ENCODE measurements at regions not wholly inside any gene's neighbourhood (a gene's known extent, or its start where the extent isn't known, plus 50 kb on each side); places are given as distances from the start of the nearest gene placed in this dataset.

- DNase-seq (ENCODE audit: low read depth): no peak
These were observed 117.5 kb downstream of the EDEM1 start for GRCh38 chr3:5304789-5305683.

DNA sequence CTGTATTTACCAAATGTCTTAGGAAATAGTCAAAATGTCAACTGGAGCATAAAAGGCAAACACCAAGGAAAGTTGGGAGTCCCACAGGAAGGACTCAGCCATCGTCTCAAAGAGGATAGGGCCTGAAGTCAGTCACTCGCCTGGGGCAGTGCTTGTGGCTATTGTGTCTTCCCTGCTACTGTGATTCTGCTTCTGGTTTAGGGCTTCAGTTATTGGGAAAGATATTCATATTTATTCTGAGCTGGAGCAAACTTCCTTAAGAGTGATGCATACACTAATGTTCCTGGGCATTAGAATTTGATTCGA is 118.1 kb downstream of the EDEM1 start:
- DNase-seq (ENCODE audit: low read depth): no peak

- no peak for DNase-seq (ENCODE audit: low read depth)
These were observed 121.7 kb downstream of the EDEM1 start for GRCh38 chr3:5309171-5309570.

DNA sequence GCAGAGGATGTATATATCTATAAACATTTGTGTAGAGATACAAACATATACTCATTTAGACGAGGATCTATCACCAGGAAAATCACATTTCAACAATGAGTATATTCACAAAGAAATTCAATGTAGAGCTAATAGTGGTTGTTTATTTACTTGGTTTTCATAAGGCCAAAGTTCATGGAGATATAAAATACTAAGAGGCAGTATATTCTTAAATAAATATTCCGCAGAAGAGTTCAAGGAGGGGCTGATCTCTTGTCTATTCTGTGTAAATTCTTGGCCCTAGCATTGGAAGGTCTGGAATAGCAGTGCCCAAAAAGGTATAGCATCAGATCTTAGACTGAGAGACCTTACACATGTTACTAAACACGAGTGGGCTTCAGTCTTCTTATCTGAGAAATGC is 122.1 kb downstream of the EDEM1 start:
- DNase-seq (ENCODE audit: low read depth): no peak

DNA sequence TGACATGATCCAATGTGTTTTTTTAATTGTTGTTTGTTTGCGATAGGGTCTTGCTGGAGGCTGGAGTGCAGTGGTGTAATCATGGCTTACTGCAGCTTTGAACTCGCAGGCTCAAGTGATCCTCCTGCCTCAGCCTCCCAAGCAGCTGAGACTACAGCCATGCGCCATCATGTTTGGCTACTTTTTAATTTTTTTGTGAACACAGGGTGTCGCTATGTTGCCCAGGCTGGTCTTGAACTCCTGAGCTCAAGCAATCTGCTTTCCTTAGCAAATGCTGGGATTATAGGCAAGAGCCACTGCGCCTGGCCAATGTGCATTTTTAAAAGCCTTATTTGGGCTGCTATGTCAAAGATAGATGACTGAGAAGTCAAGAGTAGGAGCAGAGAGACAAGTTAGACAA is 123.0 kb downstream of the EDEM1 start:
- DNase-seq (ENCODE audit: low read depth): no peak

DNA sequence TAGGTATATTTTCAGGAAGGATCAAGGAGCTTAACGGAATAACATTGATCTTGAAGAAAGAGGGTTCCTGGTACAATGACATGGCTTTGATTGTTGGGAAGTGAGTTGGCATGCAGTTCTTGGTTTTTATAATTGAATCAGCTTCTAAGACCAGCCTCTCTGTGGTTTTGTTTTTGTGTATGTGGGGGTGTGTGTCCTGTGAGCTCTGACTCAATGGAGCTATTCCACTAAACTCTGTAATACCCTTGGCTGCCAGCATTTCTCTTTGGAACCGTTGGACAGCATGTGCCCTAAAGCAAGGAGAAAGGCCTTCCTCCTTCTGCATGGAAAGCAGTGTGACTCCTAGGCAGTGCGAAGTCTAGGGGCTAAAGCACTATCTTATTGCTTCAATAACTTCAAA is 124.8 kb downstream of the EDEM1 start:
- no peak for DNase-seq (ENCODE audit: low read depth)

- no peak for DNase-seq (ENCODE audit: low read depth)
These were observed 127.4 kb downstream of the EDEM1 start for GRCh38 chr3:5314897-5315296.

DNA sequence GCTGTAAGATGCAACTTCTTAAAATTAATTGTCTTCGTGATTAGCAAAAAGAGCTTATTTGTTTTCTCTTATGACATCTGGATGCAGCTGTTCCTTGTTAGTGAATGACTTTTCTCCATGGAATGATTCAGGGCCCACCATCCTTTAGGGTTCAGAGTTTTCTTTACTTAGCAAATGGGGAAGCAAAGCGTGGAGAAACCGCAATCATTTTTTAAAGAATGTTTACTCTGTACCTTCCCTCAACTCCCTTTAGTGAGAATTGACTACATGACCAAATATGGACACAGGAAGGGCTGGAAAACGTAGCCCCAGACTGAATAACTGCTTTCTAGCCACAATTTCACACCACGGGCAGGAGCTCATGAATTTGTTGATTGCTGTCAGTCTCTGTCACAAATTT is 130.1 kb downstream of the EDEM1 start:
- DNase-seq (ENCODE audit: low read depth): no peak

DNA sequence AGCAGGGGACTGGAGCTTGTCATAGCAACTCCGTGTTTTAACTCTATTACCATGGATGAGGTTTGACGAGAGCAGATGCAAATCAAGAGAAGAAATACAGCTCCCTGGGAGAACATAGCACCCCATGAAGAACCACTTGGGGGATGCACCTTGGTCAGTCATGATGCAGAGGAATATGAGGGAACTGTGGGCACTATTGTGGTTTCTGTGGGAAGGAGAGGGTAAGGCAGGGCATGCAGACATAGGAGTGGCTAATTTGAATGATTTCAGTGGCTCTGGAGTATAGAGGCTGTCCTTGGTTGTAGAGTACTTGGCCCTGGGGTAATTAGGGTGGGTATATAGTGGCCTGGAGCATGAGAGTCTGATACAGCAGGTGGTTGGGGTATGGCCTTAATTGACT is 131.9 kb downstream of the EDEM1 start:
- DNase-seq (ENCODE audit: low read depth): no peak

DNA sequence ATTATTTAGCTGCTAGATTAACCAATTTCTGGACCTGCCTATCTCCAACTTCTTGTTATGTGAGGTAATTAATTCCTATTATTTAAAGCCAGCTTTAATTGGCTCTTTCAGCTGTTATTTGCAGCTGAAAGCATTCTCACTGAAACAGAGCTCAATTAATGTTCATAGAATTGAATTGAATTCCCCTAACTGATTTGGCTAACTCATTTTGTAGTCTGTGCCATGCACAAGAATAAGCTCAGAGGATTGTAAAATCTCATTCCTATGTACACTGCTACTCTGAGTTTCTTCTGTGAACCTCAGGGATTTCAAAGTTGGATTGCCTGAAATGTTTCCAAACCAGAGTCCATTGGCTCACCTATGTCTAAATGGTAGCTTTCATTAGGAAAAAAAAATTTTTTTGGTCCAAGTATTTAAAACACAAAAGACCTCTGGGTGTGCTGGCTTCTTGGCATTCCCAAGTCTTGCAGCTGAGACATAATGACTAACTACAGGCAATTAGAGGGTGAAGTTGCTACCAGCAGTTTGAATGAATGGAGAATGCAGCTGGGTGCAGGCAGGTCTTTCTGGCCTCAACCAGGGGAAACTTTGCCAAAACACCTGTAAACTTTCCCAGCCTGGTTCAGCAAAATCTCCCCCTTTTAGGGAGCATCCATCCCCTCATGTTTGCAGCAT is 134.3 kb downstream of the EDEM1 start:
- no peak for DNase-seq (ENCODE audit: low read depth)

GRCh38 chr3:5324780-5325179 is 137.3 kb downstream of the EDEM1 start:
- no peak for DNase-seq (ENCODE audit: low read depth)

DNA sequence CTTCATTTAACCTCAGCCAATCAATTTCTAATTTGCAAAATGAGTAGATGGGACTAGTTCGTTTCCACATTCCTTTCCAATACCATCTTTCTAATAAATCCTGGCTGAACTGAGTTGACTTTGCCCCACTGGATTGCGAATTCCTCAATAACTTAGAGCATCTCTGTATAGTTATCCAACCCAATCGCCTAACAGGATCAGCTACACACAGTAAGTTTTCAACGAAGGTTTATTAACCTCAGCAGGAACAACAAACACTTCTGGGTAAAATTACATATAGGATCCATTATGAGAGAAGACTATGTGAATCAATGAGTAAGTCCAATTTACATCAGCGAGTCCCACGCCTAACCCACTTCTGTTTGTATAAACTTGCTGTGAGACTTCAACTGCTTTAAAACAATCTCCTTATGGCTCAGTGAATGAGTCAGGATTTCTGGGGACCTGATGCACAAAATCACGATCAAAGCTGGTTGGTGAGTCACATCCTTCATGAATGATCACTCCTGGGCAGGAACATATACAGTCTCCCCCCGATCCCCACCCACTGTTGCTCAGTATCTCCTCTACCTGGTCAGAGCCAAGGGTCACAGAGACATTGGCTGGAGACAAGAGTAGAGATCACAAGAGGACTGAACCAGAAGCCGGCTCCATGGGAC is 142.8 kb downstream of the EDEM1 start:
- DNase-seq (ENCODE audit: low read depth): no peak

GRCh38 chr3:5331567-5332269 is 144.2 kb downstream of the EDEM1 start:
- no peak for DNase-seq (ENCODE audit: low read depth)

DNA sequence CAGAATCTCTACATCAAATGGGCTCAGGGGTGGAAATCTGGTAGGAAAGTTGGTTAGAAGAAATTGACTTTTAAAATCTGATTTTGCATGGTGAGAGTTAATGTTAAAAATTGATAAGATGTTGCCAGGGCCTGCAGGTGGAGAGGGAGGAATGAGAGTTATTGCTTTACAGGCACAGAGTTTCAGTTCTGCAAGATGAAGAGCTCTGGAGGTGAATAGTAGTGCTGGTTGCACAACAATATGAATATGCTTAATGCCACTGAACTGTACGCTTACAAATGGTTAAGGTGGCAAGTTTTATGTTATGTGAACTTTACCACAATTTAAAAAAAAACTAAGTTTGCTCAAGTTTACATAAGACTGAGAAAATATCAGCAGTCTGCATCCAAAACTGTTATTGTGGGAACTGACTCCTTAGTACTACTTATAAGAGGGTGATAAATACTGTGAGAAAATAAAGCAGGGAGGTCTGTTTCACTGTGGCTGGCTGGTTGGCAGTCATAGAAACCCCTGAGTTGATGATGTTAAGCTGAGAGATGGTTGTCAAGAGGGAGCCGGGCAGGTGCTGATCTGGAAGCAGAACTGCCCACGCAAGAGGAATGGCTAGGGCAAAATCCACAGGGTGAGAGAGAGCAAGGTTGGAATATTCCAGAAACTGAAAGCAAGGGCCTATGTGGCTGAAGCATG is 144.9 kb downstream of the EDEM1 start:
- DNase-seq (ENCODE audit: low read depth): no peak

DNA sequence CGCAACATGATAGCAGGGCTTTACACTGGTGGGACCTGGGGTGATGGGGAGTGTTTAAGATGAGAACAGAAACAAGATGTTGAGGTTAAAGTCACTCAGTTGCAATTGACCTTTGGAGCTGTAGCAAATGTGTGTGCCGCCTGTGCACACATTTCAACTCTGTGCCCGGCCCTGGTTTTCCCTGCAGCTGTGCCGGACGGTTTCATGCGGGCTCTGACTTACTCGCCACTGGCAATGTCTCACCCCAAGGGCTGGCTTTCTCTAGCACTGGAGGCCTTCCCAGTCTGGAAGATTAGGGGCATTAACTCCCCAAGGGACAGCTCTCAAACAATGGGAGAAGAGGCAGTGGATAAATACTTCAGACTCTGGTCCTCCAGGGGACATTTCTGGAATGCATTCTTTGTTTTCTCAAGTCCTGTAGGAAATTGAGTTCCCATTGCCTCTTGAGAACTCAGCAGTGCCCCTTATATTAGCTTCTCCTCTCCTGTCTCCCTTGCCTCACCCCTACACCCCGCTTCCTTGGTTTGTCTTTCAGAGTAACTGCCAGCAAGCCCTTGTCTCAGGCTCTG is 152.5 kb downstream of the EDEM1 start:
- DNase-seq (ENCODE audit: low read depth): no peak

DNA sequence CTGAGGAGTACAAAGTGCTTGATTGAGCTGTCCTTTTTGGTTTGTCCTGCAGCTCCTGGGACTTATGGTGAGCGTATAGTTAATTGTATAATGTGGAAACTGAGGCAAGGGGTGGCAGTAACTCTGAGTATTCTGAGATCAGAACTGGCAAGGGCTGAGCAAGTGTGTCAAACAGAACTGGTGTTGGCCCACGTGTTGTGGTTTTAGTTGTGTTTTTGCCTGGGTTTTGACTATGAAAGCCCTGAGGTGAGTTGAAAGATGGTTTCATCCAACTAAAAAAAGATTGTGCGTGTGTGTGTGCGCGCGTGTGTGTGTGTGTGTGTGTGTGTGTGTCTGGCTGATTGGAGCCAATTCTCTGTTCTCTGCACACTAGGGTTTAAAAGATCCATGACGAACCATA is 154.1 kb downstream of the EDEM1 start:
- DNase-seq (ENCODE audit: low read depth): no peak

DNA sequence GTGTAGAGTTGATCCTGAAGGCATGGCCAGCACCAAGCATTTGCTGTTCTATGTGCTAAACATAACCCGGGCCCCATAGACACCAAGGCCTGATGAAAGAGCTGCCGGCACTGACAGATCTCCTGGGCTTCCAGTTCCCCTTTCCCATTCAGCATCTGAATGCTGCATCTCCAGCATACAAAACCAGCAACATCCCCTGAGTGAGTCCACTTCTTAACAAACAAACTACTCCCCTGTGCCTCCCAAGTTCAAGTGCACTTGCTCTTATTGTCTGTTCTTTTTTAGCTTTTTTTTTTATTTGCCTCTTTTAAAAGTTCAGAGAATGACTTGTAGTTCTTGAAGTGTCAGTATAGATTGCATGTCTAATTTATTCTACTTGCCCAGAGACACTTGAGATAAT is 156.0 kb downstream of the EDEM1 start:
- no peak for DNase-seq (ENCODE audit: low read depth)

DNA sequence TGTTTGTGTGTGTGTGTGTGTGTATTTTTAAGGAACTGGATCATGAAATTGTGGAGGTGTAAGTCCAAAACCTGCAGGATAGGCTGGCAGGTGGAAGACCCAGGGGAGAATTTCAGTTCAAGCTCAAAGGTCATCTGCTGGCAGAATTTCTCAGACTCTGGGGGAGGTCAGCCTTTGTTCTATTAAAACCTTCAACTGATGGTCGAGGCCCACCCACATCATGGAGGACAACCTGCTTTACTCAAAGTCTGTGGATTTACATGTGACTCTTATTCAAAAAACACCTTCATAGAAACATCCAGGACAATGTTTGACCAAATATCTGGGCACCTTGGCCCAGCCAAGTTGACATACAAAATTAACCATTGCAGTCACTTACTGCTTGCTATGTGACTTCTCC is 157.2 kb downstream of the EDEM1 start:
- no peak for DNase-seq (ENCODE audit: low read depth)

- no peak for DNase-seq (ENCODE audit: low read depth)
These were observed 160.0 kb downstream of the EDEM1 start for GRCh38 chr3:5347486-5347885.

GRCh38 chr3:5348229-5348902 is 160.9 kb downstream of the EDEM1 start:
- no peak for DNase-seq (ENCODE audit: low read depth)

- DNase-seq (ENCODE audit: low read depth): no peak
These were observed 161.8 kb downstream of the EDEM1 start for GRCh38 chr3:5349343-5349742.

Measured in CMK (cell line).